ENCODE measurements at regions not wholly inside any gene's neighbourhood (a gene's known extent, or its start where the extent isn't known, plus 50 kb on each side); places are given as distances from the start of the nearest gene placed in this dataset.
"Not testable (repeated sequence)": the region's sequence is repeated elsewhere in the genome, so short reads cannot be mapped to it uniquely, and the experiment has no call there.

GRCh38 chr3:147514366-147515160 lies 105.4 kb downstream of the ZIC1 start:
- H3K4me1 ChIP-seq, result no peaks in the 10 kb centered on the region

GRCh38 chr3:147518465-147518864 lies 109.3 kb downstream of the ZIC1 start:
- no peak for TF ChIP-seq CTCF (IDR thresholded peaks at IDR 0.05)
- no peak for TF ChIP-seq POLR2A (IDR thresholded peaks at IDR 0.05)
- intact Hi-C loops (cut with DNase I; ENCODE audit: low total_unique reads), result no loop called here
- 65 to 75% methylated on average over 6 of the region's 6 CpGs for WGBS, 2 donors
- H3K27me3 ChIP-seq, result no peaks in the 10 kb centered on the region
- no peak overlapping the region for H3K27ac ChIP-seq
- H3K9me3 ChIP-seq, result no peaks in the 10 kb centered on the region
- no peak overlapping the region for H3K4me3 ChIP-seq
- no peak for DNase-seq
- no peaks in the 10 kb centered on the region for H3K4me1 ChIP-seq
- H3K36me3 ChIP-seq (ENCODE audit: low read depth, missing control alignments), result no peaks in the 10 kb centered on the region

More at GRCh38 chr3:147514366-147515160, 105.4 kb downstream of the ZIC1 start:
- TF ChIP-seq POLR2A (IDR thresholded peaks at IDR 0.05) (no peak), CTCF (IDR thresholded peaks at IDR 0.05) (no peak)
- 49 to 56% methylated on average over 8 of the region's 8 CpGs for WGBS, 2 donors
- no peaks in the 10 kb centered on the region for H3K27me3 ChIP-seq
- H3K4me3 ChIP-seq, result no peak overlapping the region
- H3K36me3 ChIP-seq (ENCODE audit: low read depth, missing control alignments), result no peaks in the 10 kb centered on the region
- DNase-seq, result no peak
- intact Hi-C loops (cut with DNase I; ENCODE audit: low total_unique reads), result no loop called here
- H3K9me3 ChIP-seq, result no peaks in the 10 kb centered on the region
- H3K27ac ChIP-seq, result no peak overlapping the region

- Histone ChIP-seq H3K27me3 (no peaks in the 10 kb centered on the region), H3K36me3 (ENCODE audit: low read depth, missing control alignments) (no peaks in the 10 kb centered on the region), H3K4me3 (no peak overlapping the region), H3K4me1 (no peaks in the 10 kb centered on the region), H3K27ac (no peak overlapping the region), H3K9me3 (no peaks in the 10 kb centered on the region)
- TF ChIP-seq CTCF (IDR thresholded peaks at IDR 0.05) (no peak), POLR2A (IDR thresholded peaks at IDR 0.05) (no peak)
- WGBS, 2 donors, result 77 to 92% methylated on average over 3 of the region's 3 CpGs
- intact Hi-C loops (cut with DNase I; ENCODE audit: low total_unique reads), result no loop called here
- no peak for DNase-seq
Measured at GRCh38 chr3:147521646-147522045, 112.5 kb downstream of the ZIC1 start.

GRCh38 chr3:147522780-147523179 lies 113.6 kb downstream of the ZIC1 start:
- 78 to 95% methylated on average over 1 of the region's 1 CpG for WGBS, 2 donors
- H3K4me1 ChIP-seq; intact Hi-C loops (cut with DNase I; ENCODE audit: low total_unique reads); H3K27me3 ChIP-seq; H3K4me3 ChIP-seq; DNase-seq; H3K27ac ChIP-seq; H3K9me3 ChIP-seq; H3K36me3 ChIP-seq (ENCODE audit: low read depth, missing control alignments): not testable (repeated sequence)

- Histone ChIP-seq H3K9me3 (no peaks in the 10 kb centered on the region), H3K36me3 (ENCODE audit: low read depth, missing control alignments) (no peaks in the 10 kb centered on the region), H3K4me3 (no peak overlapping the region), H3K27me3 (no peaks in the 10 kb centered on the region), H3K27ac (no peak overlapping the region), H3K4me1 (no peaks in the 10 kb centered on the region)
- WGBS, 2 donors, result 78 to 81% methylated on average over 2 of the region's 2 CpGs
- TF ChIP-seq CTCF (IDR thresholded peaks at IDR 0.05) (no peak), POLR2A (IDR thresholded peaks at IDR 0.05) (no peak)
- no peak for DNase-seq
- intact Hi-C loops (cut with DNase I; ENCODE audit: low total_unique reads), result no loop called here
Measured at GRCh38 chr3:147529551-147529950, 120.4 kb downstream of the ZIC1 start.
